ENCODE measurements at regions not wholly inside any gene's neighbourhood (a gene's known extent, or its start where the extent isn't known, plus 50 kb on each side); places are given as distances from the start of the nearest gene placed in this dataset.
"Not testable (repeated sequence)": the region's sequence is repeated elsewhere in the genome, so short reads cannot be mapped to it uniquely, and the experiment has no call there.

- DNase-seq = no peak
These were observed 182.7 kb upstream of the E2F7 start for GRCh38 chr12:77248036-77248435.

GRCh38 chr12:77247542-77247941, 182.2 kb upstream of the E2F7 start:
- DNase-seq = no peak

GRCh38 chr12:77243345-77243744, 178.0 kb upstream of the E2F7 start:
- DNase-seq = no peak

GRCh38 chr12:77239617-77240016, 174.2 kb upstream of the E2F7 start:
- DNase-seq = no peak

- no peak for DNase-seq
These were observed 173.0 kb upstream of the E2F7 start for GRCh38 chr12:77238335-77238734.

- DNase-seq = no peak
These were observed 172.5 kb upstream of the E2F7 start for GRCh38 chr12:77237896-77238295.

- DNase-seq = no peak
These were observed 170.7 kb upstream of the E2F7 start for GRCh38 chr12:77236066-77236465.

GRCh38 chr12:77232045-77232444, 166.7 kb upstream of the E2F7 start:
- DNase-seq = no peak

- DNase-seq = no peak
These were observed 166.1 kb upstream of the E2F7 start for GRCh38 chr12:77231501-77231918.

GRCh38 chr12:77229640-77230442, 164.5 kb upstream of the E2F7 start:
- no peak for DNase-seq

GRCh38 chr12:77228376-77228775, 163.0 kb upstream of the E2F7 start:
- DNase-seq = no peak

GRCh38 chr12:77226368-77226767, 161.0 kb upstream of the E2F7 start:
- DNase-seq = no peak

- DNase-seq = no peak
These were observed 160.0 kb upstream of the E2F7 start for GRCh38 chr12:77225373-77225772.

- no peak for DNase-seq
These were observed 159.0 kb upstream of the E2F7 start for GRCh38 chr12:77224346-77224745.

- DNase-seq = no peak
These were observed 157.0 kb upstream of the E2F7 start for GRCh38 chr12:77222336-77222735.

- DNase-seq = no peak
These were observed 155.2 kb upstream of the E2F7 start for GRCh38 chr12:77220586-77220985.

GRCh38 chr12:77218278-77218677, 152.9 kb upstream of the E2F7 start:
- DNase-seq = no peak

- not testable (repeated sequence) for DNase-seq
These were observed 150.8 kb upstream of the E2F7 start for GRCh38 chr12:77216136-77216535.

GRCh38 chr12:77214136-77214535, 148.8 kb upstream of the E2F7 start:
- DNase-seq = no peak

GRCh38 chr12:77213319-77213718, 147.9 kb upstream of the E2F7 start:
- no peak for DNase-seq

- DNase-seq = no peak
These were observed 145.4 kb upstream of the E2F7 start for GRCh38 chr12:77210724-77211123.

GRCh38 chr12:77204083-77204482, 138.7 kb upstream of the E2F7 start:
- DNase-seq = no peak

- DNase-seq = no peak
These were observed 137.2 kb upstream of the E2F7 start for GRCh38 chr12:77202457-77203060.

GRCh38 chr12:77189901-77190416, 124.6 kb upstream of the E2F7 start:
- DNase-seq = no peak
